ENCODE measurements at regions not wholly inside any gene's neighbourhood (a gene's known extent, or its start where the extent isn't known, plus 50 kb on each side); places are given as distances from the start of the nearest gene placed in this dataset.

- no peak overlapping the region for H3K27ac Mint-ChIP-seq
- Histone ChIP-seq H3K27me3 (ENCODE audit: insufficient read depth) (no peaks in the 10 kb centered on the region), H3K79me2 (replicated peaks; ENCODE audit: insufficient read depth) (no peaks in the 10 kb centered on the region)
Measured at GRCh38 chr6:130314271-130314670, 51.5 kb upstream of the TMEM200A start.

More at GRCh38 chr6:130314271-130314670, 51.5 kb upstream of the TMEM200A start:
- Mint-ChIP-seq H3K4me3 (no peak overlapping the region), H3K9me3 (no peaks in the 10 kb centered on the region), H3K36me3 (ENCODE audit: low read depth) (no peaks in the 10 kb centered on the region), H3K4me1 (no peaks in the 10 kb centered on the region; the same call in 2 of the 3 replicates), H3K27me3 (ENCODE audit: insufficient read depth, low read depth, poor library complexity) (peaks cover 2% of the 10 kb centered on the region)
- DNase-seq (ENCODE audit: low spot score) (no peak), ATAC-seq (no peak)
- no peak for TF ChIP-seq ZNF331 (CRISPR knock-in tag; IDR thresholded peaks at IDR 0.05; ENCODE audit: low read depth)
- no peak for TF ChIP-seq ZNF462 (CRISPR knock-in tag; IDR thresholded peaks at IDR 0.05)
- TF ChIP-seq CREB1 (CRISPR knock-in tag; IDR thresholded peaks at IDR 0.05; ENCODE audit: low read depth), result no peak
- no peak for TF ChIP-seq EZH2phosphoT487 (IDR thresholded peaks at IDR 0.05; ENCODE audit: unreplicated experiment)
- TF ChIP-seq ETS1 (IDR thresholded peaks at IDR 0.05), result no peak
- TF ChIP-seq REST (IDR thresholded peaks at IDR 0.05; ENCODE audit: unreplicated experiment), result no peak
- TF ChIP-seq NANOG (IDR thresholded peaks at IDR 0.05; ENCODE audit: borderline replicate concordance), result no peak
- TF ChIP-seq POLR2AphosphoS5 (IDR thresholded peaks at IDR 0.05; ENCODE audit: low read depth), result no peak
- TF ChIP-seq STAT1 (IDR thresholded peaks at IDR 0.05; ENCODE audit: unreplicated experiment), result no peak
- no peak for TF ChIP-seq CTCF (conservative IDR thresholded peaks at IDR 0.05; ENCODE audit: low read depth in 2 of 2)
- no peak for TF ChIP-seq EZH2 (IDR thresholded peaks at IDR 0.05; ENCODE audit: low read depth, unreplicated experiment)
- TF ChIP-seq JUNB (IDR thresholded peaks at IDR 0.05; ENCODE audit: unreplicated experiment), result no peak
- Histone ChIP-seq H3K36me3 (ENCODE audit: insufficient read depth) (no peaks in the 10 kb centered on the region), H2AFZ (no peak overlapping the region), H3F3A (replicated peaks; ENCODE audit: low read depth) (no peaks in the 10 kb centered on the region), H3K4me2 (no peak overlapping the region), H3K9me2 (ENCODE audit: insufficient read depth) (no peaks in the 10 kb centered on the region), H4K20me1 (replicated peaks; ENCODE audit: insufficient read depth) (no peaks in the 10 kb centered on the region), H3K4me1 (ENCODE audit: insufficient read depth) (no peaks in the 10 kb centered on the region), H3K4me3 (no peak overlapping the region), H3K27ac (ENCODE audit: low read depth) (no peak overlapping the region)

Data from GM23338 (cell line).